ENCODE measurements at regions not wholly inside any gene's neighbourhood (a gene's known extent, or its start where the extent isn't known, plus 50 kb on each side); places are given as distances from the start of the nearest gene placed in this dataset.

DNA sequence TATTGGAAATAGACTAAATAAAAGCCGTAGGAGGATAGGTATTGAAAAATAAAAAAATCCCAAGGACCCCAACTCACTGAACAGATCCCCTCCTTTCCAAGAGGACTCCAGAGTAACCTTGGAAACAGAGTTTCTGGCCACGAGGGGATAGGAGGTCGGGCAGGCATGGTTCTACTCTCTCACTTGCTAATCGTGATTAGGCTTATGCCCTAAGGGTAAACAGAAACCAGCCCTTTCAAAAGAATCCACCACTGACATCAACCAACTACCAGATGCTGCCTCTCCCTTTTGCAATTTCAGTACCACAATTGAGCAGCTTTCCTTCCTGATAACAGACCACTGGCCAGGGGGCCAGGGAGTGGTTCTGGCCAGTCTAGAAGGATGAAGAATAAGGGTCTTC, 477.8 kb downstream of the EIPR1 start (continued):
- no peak for TF ChIP-seq ZNF695 (CRISPR knock-in tag; IDR thresholded peaks at IDR 0.05)
- TF ChIP-seq HLTF (IDR thresholded peaks at IDR 0.05): no peak
- TF ChIP-seq TAL1 (IDR thresholded peaks at IDR 0.05): no peak
- no peak for TF ChIP-seq ZNF282 (CRISPR knock-in tag; IDR thresholded peaks at IDR 0.05)
- no peak for TF ChIP-seq E2F3 (CRISPR knock-in tag; IDR thresholded peaks at IDR 0.05)
- TF ChIP-seq ZNF384 (IDR thresholded peaks at IDR 0.05; ENCODE audit: low read depth, low read length): no peak
- no peak for TF ChIP-seq TBP (optimal IDR thresholded peaks at IDR 0.05; ENCODE audit: low read depth, low read length)
- TF ChIP-seq, protein P1, sequence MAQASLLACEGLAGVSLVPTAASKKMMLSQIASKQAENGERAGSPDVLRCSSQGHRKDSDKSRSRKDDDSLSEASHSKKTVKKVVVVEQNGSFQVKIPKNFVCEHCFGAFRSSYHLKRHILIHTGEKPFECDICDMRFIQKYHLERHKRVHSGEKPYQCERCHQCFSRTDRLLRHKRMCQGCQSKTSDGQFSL (CRISPR knock-in tag; IDR thresholded peaks at IDR 0.05): no peak
- TF ChIP-seq, protein P1 (tag; IDR thresholded peaks at IDR 0.05): no peak
- TF ChIP-seq SREBF1 (IDR thresholded peaks at IDR 0.05; ENCODE audit: borderline replicate concordance, low read depth, low read length): no peak
- TF ChIP-seq TAF7 (tag; IDR thresholded peaks at IDR 0.05): no peak

DNA sequence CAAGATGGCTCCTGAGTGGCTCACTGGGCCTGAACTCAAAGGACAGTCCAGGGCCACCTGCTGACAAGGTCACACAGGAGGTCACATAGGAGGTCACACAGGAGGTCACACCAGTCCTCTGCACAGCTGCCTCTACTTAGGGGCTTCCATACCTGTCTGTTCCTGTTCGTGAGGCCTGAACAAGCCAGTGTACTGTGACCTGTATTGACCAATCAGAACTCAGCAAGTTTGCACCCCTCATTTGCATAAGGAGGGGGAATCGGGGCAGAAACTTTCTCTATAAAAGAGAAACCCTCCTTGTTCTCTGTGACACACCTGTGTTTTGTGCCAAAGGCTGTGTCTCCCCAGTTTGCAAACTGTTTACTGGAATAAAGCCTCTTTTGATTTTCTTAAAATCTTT, 478.9 kb downstream of the EIPR1 start:
- TF ChIP-seq DACH1 (IDR thresholded peaks at IDR 0.05; ENCODE audit: partially characterized antibody) (no peak), MCM2 (IDR thresholded peaks at IDR 0.05; ENCODE audit: low read depth) (no peak), RBBP5 (IDR thresholded peaks at IDR 0.05; ENCODE audit: borderline replicate concordance, insufficient read depth, low read length, poor library complexity, severe bottlenecking) (no peak), PTTG1 (tag; IDR thresholded peaks at IDR 0.05; ENCODE audit: low read depth) (no peak), MCM3 (IDR thresholded peaks at IDR 0.05) (no peak)
- TF ChIP-seq, protein P2, sequence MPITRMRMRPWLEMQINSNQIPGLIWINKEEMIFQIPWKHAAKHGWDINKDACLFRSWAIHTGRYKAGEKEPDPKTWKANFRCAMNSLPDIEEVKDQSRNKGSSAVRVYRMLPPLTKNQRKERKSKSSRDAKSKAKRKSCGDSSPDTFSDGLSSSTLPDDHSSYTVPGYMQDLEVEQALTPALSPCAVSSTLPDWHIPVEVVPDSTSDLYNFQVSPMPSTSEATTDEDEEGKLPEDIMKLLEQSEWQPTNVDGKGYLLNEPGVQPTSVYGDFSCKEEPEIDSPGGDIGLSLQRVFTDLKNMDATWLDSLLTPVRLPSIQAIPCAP (CRISPR knock-in tag; IDR thresholded peaks at IDR 0.05; ENCODE audit: borderline replicate concordance): no peak
- TF ChIP-seq, protein P3, sequence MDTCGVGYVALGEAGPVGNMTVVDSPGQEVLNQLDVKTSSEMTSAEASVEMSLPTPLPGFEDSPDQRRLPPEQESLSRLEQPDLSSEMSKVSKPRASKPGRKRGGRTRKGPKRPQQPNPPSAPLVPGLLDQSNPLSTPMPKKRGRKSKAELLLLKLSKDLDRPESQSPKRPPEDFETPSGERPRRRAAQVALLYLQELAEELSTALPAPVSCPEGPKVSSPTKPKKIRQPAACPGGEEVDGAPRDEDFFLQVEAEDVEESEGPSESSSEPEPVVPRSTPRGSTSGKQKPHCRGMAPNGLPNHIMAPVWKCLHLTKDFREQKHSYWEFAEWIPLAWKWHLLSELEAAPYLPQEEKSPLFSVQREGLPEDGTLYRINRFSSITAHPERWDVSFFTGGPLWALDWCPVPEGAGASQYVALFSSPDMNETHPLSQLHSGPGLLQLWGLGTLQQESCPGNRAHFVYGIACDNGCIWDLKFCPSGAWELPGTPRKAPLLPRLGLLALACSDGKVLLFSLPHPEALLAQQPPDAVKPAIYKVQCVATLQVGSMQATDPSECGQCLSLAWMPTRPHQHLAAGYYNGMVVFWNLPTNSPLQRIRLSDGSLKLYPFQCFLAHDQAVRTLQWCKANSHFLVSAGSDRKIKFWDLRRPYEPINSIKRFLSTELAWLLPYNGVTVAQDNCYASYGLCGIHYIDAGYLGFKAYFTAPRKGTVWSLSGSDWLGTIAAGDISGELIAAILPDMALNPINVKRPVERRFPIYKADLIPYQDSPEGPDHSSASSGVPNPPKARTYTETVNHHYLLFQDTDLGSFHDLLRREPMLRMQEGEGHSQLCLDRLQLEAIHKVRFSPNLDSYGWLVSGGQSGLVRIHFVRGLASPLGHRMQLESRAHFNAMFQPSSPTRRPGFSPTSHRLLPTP (IDR thresholded peaks at IDR 0.05; ENCODE audit: borderline replicate concordance, extremely low read depth, insufficient read length): no peak
- no TSS peak for BruUV-seq (replicated peaks)
- POLR2A ChIA-PET: no interaction called here

More for the DNA sequence above, 478.9 kb downstream of the EIPR1 start:
- Histone ChIP-seq H4K20me1 (replicated peaks; ENCODE audit: control insufficient read depth, insufficient read depth, low read length) (no peaks in the 10 kb centered on the region), H3K27me3 (ENCODE audit: control insufficient read depth in 2 of 2, insufficient read depth in 2 of 2, low read length in 2 of 2) (peaks cover 0 to 19% of the 10 kb centered on the region in 2 experiments; a peak in 4 of 5 replicates), H3K4me2 (ENCODE audit: insufficient read depth, low read length) (no peak overlapping the region), H3K9ac (ENCODE audit: insufficient read depth in 1 of 2, low read depth in 2 of 2, low read length in 2 of 2) (no peak overlapping the region), H3K4me3 (no peak overlapping the region), H3K36me3 (ENCODE audit: control insufficient read depth, insufficient read depth, low read length) (no peaks in the 10 kb centered on the region), H2AFZ (ENCODE audit: low read depth, low read length) (no peak overlapping the region), H3K9me3 (replicated peaks; ENCODE audit: control insufficient read depth, insufficient read depth, low read depth, low read length) (no peaks in the 10 kb centered on the region), H3K27ac (ENCODE audit: extremely low read depth, low read depth, low read length) (no peak overlapping the region), H3K79me2 (ENCODE audit: control insufficient read depth, insufficient read depth, low read length) (no peaks in the 10 kb centered on the region), H3K4me1 (replicated peaks in 1 of 2; ENCODE audit: control insufficient read depth in 2 of 2, insufficient read depth in 2 of 2, low read length in 2 of 2) (no peaks in the 10 kb centered on the region; a peak in 1 of 5 replicates), H3K9me1 (ENCODE audit: control insufficient read depth, insufficient read depth, low read length) (no peaks in the 10 kb centered on the region)
- ATAC-seq: no peak
- no peak for DNase-seq (ENCODE audit: extremely low read depth in 1 of 4, low spot score in 3 of 4)
- in situ Hi-C loops (cut with MboI): no loop called here
- no peak for FAIRE-seq
- intact Hi-C loops (cut with micrococcal nuclease): no loop called here
- WGBS (ENCODE audit: insufficient coverage, low coverage, missing lambda C conversion rate): 0% methylated on average over 2 of the region's 2 CpGs
- CTCF ChIA-PET (ENCODE audit: low intra/inter-chr PET ratio): no interaction called here

All from K562 (cell line).